Prostate gland (tissue), 2 donors: ENCODE measurements at regions not wholly inside any gene's neighbourhood (a gene's known extent, or its start where the extent isn't known, plus 50 kb on each side); places are given as distances from the start of the nearest gene placed in this dataset.

ENCODE experiments used
- DNase-seq: peaks from one replicate; pipeline ENCODE4 v3.0.0-alpha.2; 2019; ENCODE audit warnings: low spot score
- H3K27ac ChIP-seq, 2 donors: fragments of 200-600 bp; sonication (generic); 2 replicates each; pipeline ENCODE4 v1.5.1; 2017 to 2019
- H3K27me3 ChIP-seq: fragments of 200-600 bp; sonication (generic); replicated peaks from 2 replicates; pipeline ENCODE4 v1.5.1; 2019; ENCODE audit not compliant: insufficient read depth
- H3K36me3 ChIP-seq, 2 donors: fragments of 200-600 bp; sonication (generic); 1 replicate in 1 of 2; 2 replicates in 1 of 2; pipeline versions ENCODE4 v1.5.1 to v1.8.1; 2017 to 2019
- H3K4me1 ChIP-seq: fragments of 200-600 bp; sonication (generic); replicated peaks from 2 replicates; pipeline ENCODE4 v1.5.1; 2019
- H3K4me3 ChIP-seq, 2 donors: fragments of 200-600 bp; sonication (generic); 2 replicates each; pipeline ENCODE4 v1.5.1; 2017 to 2019
- H3K9me3 ChIP-seq: fragments of 200-600 bp; sonication (generic); 2 replicates; pipeline ENCODE4 v1.5.1; 2017
- CTCF ChIP-seq, 4 experiments: fragments of 200-600 bp in 2 of 4; fragments of 450-650 bp in 2 of 4; sonication (generic) in 2 of 4; IDR thresholded peaks; 1 replicate in 3 of 4; 2 replicates in 1 of 4; pipeline ENCODE4 v1.5.1; 2016 to 2019; ENCODE audit warnings: antibody characterized with exemption in 4 of 4, mild to moderate bottlenecking in 2 of 4, moderate library complexity in 2 of 4
- POLR2A ChIP-seq: fragments of 450-650 bp; IDR thresholded peaks from one replicate; pipeline ENCODE4 v1.6.1; 2016; ENCODE audit warnings: antibody characterized with exemption, mild to moderate bottlenecking
- POLR2AphosphoS5 ChIP-seq: sonication (generic); formaldehyde crosslinking; IDR thresholded peaks from one replicate; pipeline ENCODE4 v1.6.1; 2017; ENCODE audit warnings: antibody characterized with exemption
- WGBS: methylation state at CpG from one replicate; pipeline ENCODE4 v1.1.5; 2018; 5-methylcytosine and 5-hydroxymethylcytosine counted together
- intact Hi-C: fragments of 100-400 bp; cut with DNase I; formaldehyde crosslinking; loops from one replicate; pipeline ENCODE4 v1.14.2; 2022

- DNase-seq, result no peak
These were observed 84.9 kb downstream of the OLIG3 start for GRCh38 chr6:137409266-137409777.

GRCh38 chr6:137407816-137408215 is 86.4 kb downstream of the OLIG3 start:
- H3K36me3 ChIP-seq, result no peaks in the 10 kb centered on the region
- WGBS, result 100% methylated on average over 1 of the region's 1 CpG
- H3K27me3 ChIP-seq, result no peaks in the 10 kb centered on the region
- no peaks in the 10 kb centered on the region for H3K9me3 ChIP-seq
- H3K27ac ChIP-seq, result no peak overlapping the region
- no peaks in the 10 kb centered on the region for H3K4me1 ChIP-seq
- no peak for DNase-seq
- intact Hi-C loops, result no loop called here
- H3K4me3 ChIP-seq, result no peak overlapping the region
- no peak for TF ChIP-seq POLR2AphosphoS5
- no peak for TF ChIP-seq CTCF (IDR thresholded peaks at IDR 0.05)
- TF ChIP-seq POLR2A, result no peak

More at GRCh38 chr6:137409266-137409777, 84.9 kb downstream of the OLIG3 start:
- WGBS, result 70% methylated on average over 2 of the region's 2 CpGs
- no peak for TF ChIP-seq CTCF (IDR thresholded peaks at IDR 0.05)
- no peak for TF ChIP-seq POLR2AphosphoS5
- no peak for TF ChIP-seq POLR2A
- intact Hi-C loops, result no loop called here
- no peaks in the 10 kb centered on the region for H3K9me3 ChIP-seq
- H3K27me3 ChIP-seq, result no peaks in the 10 kb centered on the region
- no peaks in the 10 kb centered on the region for H3K4me1 ChIP-seq
- no peak overlapping the region for H3K27ac ChIP-seq
- no peaks in the 10 kb centered on the region for H3K36me3 ChIP-seq
- no peak overlapping the region for H3K4me3 ChIP-seq

GRCh38 chr6:137405806-137406205 is 88.4 kb downstream of the OLIG3 start:
- no peak for DNase-seq
- Histone ChIP-seq H3K27me3 (no peaks in the 10 kb centered on the region), H3K9me3 (no peaks in the 10 kb centered on the region), H3K4me3 (no peak overlapping the region), H3K4me1 (no peaks in the 10 kb centered on the region), H3K36me3 (no peaks in the 10 kb centered on the region), H3K27ac (no peak overlapping the region)
- intact Hi-C loops, result no loop called here
- TF ChIP-seq CTCF (IDR thresholded peaks at IDR 0.05) (no peak), POLR2AphosphoS5 (no peak), POLR2A (no peak)

GRCh38 chr6:137403855-137404254 is 90.3 kb downstream of the OLIG3 start:
- intact Hi-C loops, result no loop called here
- DNase-seq, result peak; percentile 20
- Histone ChIP-seq H3K4me3 (no peak overlapping the region), H3K4me1 (no peaks in the 10 kb centered on the region), H3K27me3 (no peaks in the 10 kb centered on the region), H3K27ac (no peak overlapping the region), H3K36me3 (no peaks in the 10 kb centered on the region), H3K9me3 (no peaks in the 10 kb centered on the region)
- TF ChIP-seq POLR2A (no peak), POLR2AphosphoS5 (peak; percentile 34), CTCF (IDR thresholded peaks at IDR 0.05) (no peak)
- WGBS, result 38% methylated on average over 2 of the region's 2 CpGs

- no peak for DNase-seq
- Histone ChIP-seq H3K36me3 (no peaks in the 10 kb centered on the region), H3K4me1 (no peaks in the 10 kb centered on the region), H3K27ac (no peak overlapping the region), H3K4me3 (no peak overlapping the region), H3K9me3 (no peaks in the 10 kb centered on the region), H3K27me3 (no peaks in the 10 kb centered on the region)
- TF ChIP-seq POLR2A (no peak), POLR2AphosphoS5 (no peak), CTCF (IDR thresholded peaks at IDR 0.05) (no peak)
- intact Hi-C loops, result no loop called here
- 80% methylated on average over 6 of the region's 6 CpGs for WGBS
These were observed 90.8 kb downstream of the OLIG3 start for GRCh38 chr6:137403443-137403842.
